HFF-Myc (cell line): ENCODE measurements at regions not wholly inside any gene's neighbourhood (a gene's known extent, or its start where the extent isn't known, plus 50 kb on each side); places are given as distances from the start of the nearest gene placed in this dataset.

Source experiments
- DNase-seq: peaks from one replicate; pipeline ENCODE4 v3.0.0-alpha.2; 2011; ENCODE audit warnings: low read depth; ENCODE audit errors: extremely low read depth
- H3K4me3 ChIP-seq: replicated peaks from 2 replicates; pipeline ENCODE4 v1.5.1; 2011; ENCODE audit warnings: low read depth, mild to moderate bottlenecking, control low read depth, low read length
- CTCF ChIP-seq: IDR thresholded peaks from 2 replicates; pipeline ENCODE4 v1.5.1; 2012; ENCODE audit warnings: mild to moderate bottlenecking, low read depth, low read length, control low read depth; ENCODE audit errors: missing control alignments

GRCh38 chr11:128398517-128399250 lies 188.7 kb downstream of the ETS1 start:
- no peak for TF ChIP-seq CTCF
- no peak overlapping the region for H3K4me3 ChIP-seq

GRCh38 chr11:128397362-128397761 lies 190.0 kb downstream of the ETS1 start:
- no peak for TF ChIP-seq CTCF
- no peak overlapping the region for H3K4me3 ChIP-seq
- no peak for DNase-seq

More at GRCh38 chr11:128398517-128399250, 188.7 kb downstream of the ETS1 start:
- no peak for DNase-seq

GRCh38 chr11:128394431-128395089 lies 192.8 kb downstream of the ETS1 start:
- TF ChIP-seq CTCF, result no peak
- no peak for DNase-seq
- no peak overlapping the region for H3K4me3 ChIP-seq

GRCh38 chr11:128392259-128392658 lies 195.1 kb downstream of the ETS1 start:
- no peak for DNase-seq
- H3K4me3 ChIP-seq, result no peak overlapping the region
- no peak for TF ChIP-seq CTCF

- no peak for DNase-seq
- no peak for TF ChIP-seq CTCF
Measured at GRCh38 chr11:128391811-128392210, 195.5 kb downstream of the ETS1 start.

GRCh38 chr11:128390246-128390645 lies 197.1 kb downstream of the ETS1 start:
- DNase-seq, result no peak
- no peak overlapping the region for H3K4me3 ChIP-seq
- TF ChIP-seq CTCF, result no peak

More at GRCh38 chr11:128391811-128392210, 195.5 kb downstream of the ETS1 start:
- H3K4me3 ChIP-seq, result no peak overlapping the region
